Neural cell (in vitro differentiated cells): ENCODE measurements at regions not wholly inside any gene's neighbourhood (a gene's known extent, or its start where the extent isn't known, plus 50 kb on each side); places are given as distances from the start of the nearest gene placed in this dataset.

ENCODE experiments used
- H2AFZ ChIP-seq: fragments of 200-600, 300-800 bp; sonication (generic), shearing (Covaris generic); 2 replicates; pipeline ENCODE4 v1.6.0; 2014; ENCODE audit warnings: low read depth, mild to moderate bottlenecking, antibody characterized with exemption, low read length, moderate library complexity
- H3F3A ChIP-seq: fragments of 200-600 bp; shearing (Covaris generic); 2 replicates; pipeline ENCODE4 v1.6.1; 2016; ENCODE audit warnings: mild to moderate bottlenecking, moderate library complexity, mixed read lengths, antibody characterized with exemption, low read length; ENCODE audit not compliant: insufficient read depth, poor library complexity, severe bottlenecking
- H3K27ac ChIP-seq: fragments of 200-600, 300-800 bp; sonication (generic), shearing (Covaris generic); 2 replicates; pipeline ENCODE4 v1.5.1; 2014; ENCODE audit warnings: mild to moderate bottlenecking, low read length, moderate library complexity
- H3K27me3 ChIP-seq: fragments of 300-800, 200-600 bp; sonication (generic), shearing (Covaris generic); 2 replicates; pipeline ENCODE4 v1.6.0; 2014; ENCODE audit warnings: mild to moderate bottlenecking, low read depth, low read length, moderate library complexity; ENCODE audit not compliant: insufficient read depth
- H3K36me3 ChIP-seq: fragments of 300-800, 200-600 bp; sonication (generic), shearing (Covaris generic); 2 replicates; pipeline ENCODE4 v1.5.1; 2014; ENCODE audit warnings: mild to moderate bottlenecking, antibody characterized with exemption, low read length, moderate library complexity; ENCODE audit not compliant: insufficient read depth
- H3K4me2 ChIP-seq: fragments of 300-800, 200-600 bp; sonication (generic), shearing (Covaris generic); 2 replicates; pipeline ENCODE4 v1.6.0; 2014; ENCODE audit warnings: mild to moderate bottlenecking, low read length
- H3K4me3 ChIP-seq: fragments of 300-800, 200-600 bp; sonication (generic), shearing (Covaris generic); 2 replicates; pipeline ENCODE4 v1.5.1; 2014; ENCODE audit warnings: mild to moderate bottlenecking, low read length, moderate library complexity
- H3K79me2 ChIP-seq: fragments of 200-600 bp; shearing (Covaris generic); replicated peaks from 2 replicates; pipeline ENCODE4 v1.6.0; 2014; ENCODE audit warnings: mild to moderate bottlenecking, low read length, moderate library complexity; ENCODE audit not compliant: insufficient read depth
- H3K9ac ChIP-seq: fragments of 300-800, 200-600 bp; sonication (generic), shearing (Covaris generic); 2 replicates; pipeline ENCODE4 v1.6.1; 2016; ENCODE audit warnings: mild to moderate bottlenecking, low read length, mixed read lengths
- H3K9me2 ChIP-seq: fragments of 200-600 bp; shearing (Covaris generic); 2 replicates; pipeline ENCODE4 v1.6.1; 2016; ENCODE audit warnings: mild to moderate bottlenecking, low read length, mixed read lengths; ENCODE audit not compliant: insufficient read depth
- H3K9me3 ChIP-seq: fragments of 200-600, 300-800 bp; sonication (generic), shearing (Covaris generic); 2 replicates; pipeline ENCODE4 v1.6.1; 2016; ENCODE audit warnings: mild to moderate bottlenecking, mixed run types, low read length, moderate library complexity, mixed read lengths
- H4K20me1 ChIP-seq: fragments of 200-600 bp; shearing (Covaris generic); 2 replicates; pipeline ENCODE4 v1.6.1; 2016; ENCODE audit warnings: mild to moderate bottlenecking, mixed run types; ENCODE audit not compliant: insufficient read depth
- EP300 ChIP-seq: fragments of 450-650 bp; conservative IDR thresholded peaks from 2 replicates; pipeline ENCODE4 v1.6.1; 2014; ENCODE audit warnings: antibody characterized with exemption, mild to moderate bottlenecking, moderate library complexity; ENCODE audit not compliant: poor library complexity, severe bottlenecking
- EZH2 ChIP-seq: fragments of 200-600, 300-800 bp; shearing (Covaris generic), sonication (generic); IDR thresholded peaks from 2 replicates; pipeline ENCODE4 v1.6.1; 2014; ENCODE audit warnings: antibody characterized with exemption, low read length, borderline replicate concordance, mild to moderate bottlenecking; ENCODE audit not compliant: insufficient read depth, poor library complexity, severe bottlenecking
- MXI1 ChIP-seq: fragments of 450-650 bp; conservative IDR thresholded peaks from 2 replicates; pipeline ENCODE4 v1.6.1; 2014; ENCODE audit warnings: antibody characterized with exemption, mild to moderate bottlenecking; ENCODE audit not compliant: poor library complexity, severe bottlenecking
- POLR2AphosphoS5 ChIP-seq: IDR thresholded peaks from 2 replicates; pipeline ENCODE4 v1.6.1; 2012
- RAD21 ChIP-seq: fragments of 450-650 bp; conservative IDR thresholded peaks from 2 replicates; pipeline ENCODE4 v1.6.1; 2014; ENCODE audit warnings: antibody characterized with exemption, mild to moderate bottlenecking, moderate library complexity
- SMC3 ChIP-seq: fragments of 450-650 bp; conservative IDR thresholded peaks from 2 replicates; pipeline ENCODE4 v1.6.1; 2014; ENCODE audit warnings: antibody characterized with exemption, mild to moderate bottlenecking, moderate library complexity; ENCODE audit not compliant: poor library complexity
- TAF1 ChIP-seq: IDR thresholded peaks from 2 replicates; pipeline ENCODE4 v1.6.1; 2012; ENCODE audit warnings: low read depth
- TF ChIP-seq, protein P1 (sequence below): fragments of 450-650 bp; IDR thresholded peaks from 2 replicates; pipeline ENCODE4 v1.5.1; 2014; ENCODE audit warnings: antibody characterized with exemption, mild to moderate bottlenecking, moderate library complexity; ENCODE audit not compliant: poor library complexity, severe bottlenecking
- TF ChIP-seq, protein P2 (sequence below): IDR thresholded peaks from 2 replicates; pipeline ENCODE4 v1.6.1; 2012; ENCODE audit warnings: borderline replicate concordance

- H3K4me3 ChIP-seq = no peak overlapping the region
- H3K9ac ChIP-seq = no peak overlapping the region
- TF ChIP-seq SMC3 (no peak), EP300 (no peak), MXI1 (no peak)
- TF ChIP-seq, protein P1, sequence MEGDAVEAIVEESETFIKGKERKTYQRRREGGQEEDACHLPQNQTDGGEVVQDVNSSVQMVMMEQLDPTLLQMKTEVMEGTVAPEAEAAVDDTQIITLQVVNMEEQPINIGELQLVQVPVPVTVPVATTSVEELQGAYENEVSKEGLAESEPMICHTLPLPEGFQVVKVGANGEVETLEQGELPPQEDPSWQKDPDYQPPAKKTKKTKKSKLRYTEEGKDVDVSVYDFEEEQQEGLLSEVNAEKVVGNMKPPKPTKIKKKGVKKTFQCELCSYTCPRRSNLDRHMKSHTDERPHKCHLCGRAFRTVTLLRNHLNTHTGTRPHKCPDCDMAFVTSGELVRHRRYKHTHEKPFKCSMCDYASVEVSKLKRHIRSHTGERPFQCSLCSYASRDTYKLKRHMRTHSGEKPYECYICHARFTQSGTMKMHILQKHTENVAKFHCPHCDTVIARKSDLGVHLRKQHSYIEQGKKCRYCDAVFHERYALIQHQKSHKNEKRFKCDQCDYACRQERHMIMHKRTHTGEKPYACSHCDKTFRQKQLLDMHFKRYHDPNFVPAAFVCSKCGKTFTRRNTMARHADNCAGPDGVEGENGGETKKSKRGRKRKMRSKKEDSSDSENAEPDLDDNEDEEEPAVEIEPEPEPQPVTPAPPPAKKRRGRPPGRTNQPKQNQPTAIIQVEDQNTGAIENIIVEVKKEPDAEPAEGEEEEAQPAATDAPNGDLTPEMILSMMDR = no peak
- H3K27me3 ChIP-seq = no peaks in the 10 kb centered on the region
- no peaks in the 10 kb centered on the region for H3K36me3 ChIP-seq
- H3K79me2 ChIP-seq = no peaks in the 10 kb centered on the region
- no peaks in the 10 kb centered on the region for H3F3A ChIP-seq
- no peaks in the 10 kb centered on the region for H4K20me1 ChIP-seq
- H3K4me2 ChIP-seq = no peak overlapping the region
- H3K27ac ChIP-seq = no peak overlapping the region
- no peaks in the 10 kb centered on the region for H3K9me2 ChIP-seq
- H3K9me3 ChIP-seq = no peaks in the 10 kb centered on the region
- no peak overlapping the region for H2AFZ ChIP-seq
These were observed 367.4 kb upstream of the FAT3 start for GRCh38 chr11:91857179-91857578.

DNA sequence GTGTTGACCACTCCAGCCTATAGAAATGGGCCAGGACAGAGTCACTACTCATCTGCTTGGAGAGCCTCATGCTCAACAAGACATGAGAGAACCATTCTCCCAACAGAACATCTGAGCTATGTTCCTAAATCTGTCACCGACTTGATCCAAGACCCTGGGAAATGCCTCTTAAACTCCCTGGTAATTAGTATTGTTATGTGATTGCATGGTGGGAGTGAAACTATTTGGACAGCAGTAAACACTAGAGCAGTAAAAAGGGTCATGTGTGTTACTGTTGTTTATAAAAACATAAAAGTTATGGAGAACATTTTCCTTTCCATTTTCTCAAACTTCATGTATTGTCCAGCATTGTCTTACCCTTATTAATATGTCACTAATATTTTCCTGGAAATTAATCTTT lies 369.8 kb upstream of the FAT3 start:
- no peak overlapping the region for H3K4me3 ChIP-seq
- no peak overlapping the region for H3K27ac ChIP-seq
- H3K9me3 ChIP-seq = no peaks in the 10 kb centered on the region
- no peak overlapping the region for H2AFZ ChIP-seq
- no peak overlapping the region for H3K4me2 ChIP-seq
- H3K9ac ChIP-seq = no peak overlapping the region
- no peaks in the 10 kb centered on the region for H3K36me3 ChIP-seq
- no peaks in the 10 kb centered on the region for H3K27me3 ChIP-seq
- no peaks in the 10 kb centered on the region for H3K79me2 ChIP-seq
- TF ChIP-seq TAF1 = no peak
- no peak for TF ChIP-seq EZH2
- TF ChIP-seq SMC3 = no peak
- no peak for TF ChIP-seq EP300
- TF ChIP-seq POLR2AphosphoS5 = no peak
- TF ChIP-seq, protein P2, sequence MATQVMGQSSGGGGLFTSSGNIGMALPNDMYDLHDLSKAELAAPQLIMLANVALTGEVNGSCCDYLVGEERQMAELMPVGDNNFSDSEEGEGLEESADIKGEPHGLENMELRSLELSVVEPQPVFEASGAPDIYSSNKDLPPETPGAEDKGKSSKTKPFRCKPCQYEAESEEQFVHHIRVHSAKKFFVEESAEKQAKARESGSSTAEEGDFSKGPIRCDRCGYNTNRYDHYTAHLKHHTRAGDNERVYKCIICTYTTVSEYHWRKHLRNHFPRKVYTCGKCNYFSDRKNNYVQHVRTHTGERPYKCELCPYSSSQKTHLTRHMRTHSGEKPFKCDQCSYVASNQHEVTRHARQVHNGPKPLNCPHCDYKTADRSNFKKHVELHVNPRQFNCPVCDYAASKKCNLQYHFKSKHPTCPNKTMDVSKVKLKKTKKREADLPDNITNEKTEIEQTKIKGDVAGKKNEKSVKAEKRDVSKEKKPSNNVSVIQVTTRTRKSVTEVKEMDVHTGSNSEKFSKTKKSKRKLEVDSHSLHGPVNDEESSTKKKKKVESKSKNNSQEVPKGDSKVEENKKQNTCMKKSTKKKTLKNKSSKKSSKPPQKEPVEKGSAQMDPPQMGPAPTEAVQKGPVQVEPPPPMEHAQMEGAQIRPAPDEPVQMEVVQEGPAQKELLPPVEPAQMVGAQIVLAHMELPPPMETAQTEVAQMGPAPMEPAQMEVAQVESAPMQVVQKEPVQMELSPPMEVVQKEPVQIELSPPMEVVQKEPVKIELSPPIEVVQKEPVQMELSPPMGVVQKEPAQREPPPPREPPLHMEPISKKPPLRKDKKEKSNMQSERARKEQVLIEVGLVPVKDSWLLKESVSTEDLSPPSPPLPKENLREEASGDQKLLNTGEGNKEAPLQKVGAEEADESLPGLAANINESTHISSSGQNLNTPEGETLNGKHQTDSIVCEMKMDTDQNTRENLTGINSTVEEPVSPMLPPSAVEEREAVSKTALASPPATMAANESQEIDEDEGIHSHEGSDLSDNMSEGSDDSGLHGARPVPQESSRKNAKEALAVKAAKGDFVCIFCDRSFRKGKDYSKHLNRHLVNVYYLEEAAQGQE = no peak
- no peak for TF ChIP-seq RAD21
- TF ChIP-seq MXI1 = no peak
- TF ChIP-seq, protein P1 = no peak
- H3F3A ChIP-seq = no peaks in the 10 kb centered on the region
- no peaks in the 10 kb centered on the region for H4K20me1 ChIP-seq
- no peaks in the 10 kb centered on the region for H3K9me2 ChIP-seq
